GM10248 (cell line): ENCODE measurements at regions not wholly inside any gene's neighbourhood (a gene's known extent, or its start where the extent isn't known, plus 50 kb on each side); places are given as distances from the start of the nearest gene placed in this dataset.

Source experiments
- CTCF ChIA-PET: fragments of 300-600 bp; sonication (Branson Sonifier 250); formaldehyde crosslinking; extraction: SDS; loops from one replicate; lab custom pipeline; 2021; ENCODE audit warnings: antibody characterized with exemption; lab: Yijun Ruan, JAX
- POLR2A ChIA-PET: fragments of 350-650 bp; sonication (Branson Sonifier 250); formaldehyde crosslinking; extraction: SDS; loops from one replicate; lab custom pipeline; 2020; ENCODE audit warnings: antibody characterized with exemption; lab: Yijun Ruan, JAX
- DNase-seq: peaks from one replicate; pipeline ENCODE4 v3.0.0; 2012; ENCODE audit errors: extremely low spot score
- TF ChIP-seq, protein P1 (sequence below): IDR thresholded peaks from 2 replicates; pipeline ENCODE4 v1.5.1; 2012; ENCODE audit warnings: mild to moderate bottlenecking, low read depth; ENCODE audit errors: extremely low read depth, missing control alignments, control extremely low read depth

DNA sequence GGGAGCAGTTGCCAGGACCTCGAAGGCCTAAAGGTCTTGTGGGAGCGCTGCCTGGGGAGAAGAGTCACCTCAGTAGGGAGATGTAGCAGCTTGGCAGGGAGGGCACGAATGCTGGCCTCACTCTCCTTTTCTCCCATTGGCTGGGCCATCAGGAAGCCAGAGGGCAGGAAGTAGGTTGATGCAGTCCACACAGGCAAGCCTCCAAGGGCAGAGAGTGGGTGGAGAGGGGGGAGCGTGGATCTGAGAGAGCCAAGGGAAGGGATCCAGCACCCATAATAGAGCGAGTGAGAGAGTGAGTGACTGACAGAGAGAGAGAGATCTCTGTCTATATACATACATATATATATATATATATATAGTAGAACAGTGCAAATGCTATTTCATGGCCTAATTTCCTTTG, 215.3 kb upstream of the LRFN2 start:
- DNase-seq, result no peak
- POLR2A ChIA-PET, result no interaction called here
- CTCF ChIA-PET, result no interaction called here
- TF ChIP-seq, protein P1, sequence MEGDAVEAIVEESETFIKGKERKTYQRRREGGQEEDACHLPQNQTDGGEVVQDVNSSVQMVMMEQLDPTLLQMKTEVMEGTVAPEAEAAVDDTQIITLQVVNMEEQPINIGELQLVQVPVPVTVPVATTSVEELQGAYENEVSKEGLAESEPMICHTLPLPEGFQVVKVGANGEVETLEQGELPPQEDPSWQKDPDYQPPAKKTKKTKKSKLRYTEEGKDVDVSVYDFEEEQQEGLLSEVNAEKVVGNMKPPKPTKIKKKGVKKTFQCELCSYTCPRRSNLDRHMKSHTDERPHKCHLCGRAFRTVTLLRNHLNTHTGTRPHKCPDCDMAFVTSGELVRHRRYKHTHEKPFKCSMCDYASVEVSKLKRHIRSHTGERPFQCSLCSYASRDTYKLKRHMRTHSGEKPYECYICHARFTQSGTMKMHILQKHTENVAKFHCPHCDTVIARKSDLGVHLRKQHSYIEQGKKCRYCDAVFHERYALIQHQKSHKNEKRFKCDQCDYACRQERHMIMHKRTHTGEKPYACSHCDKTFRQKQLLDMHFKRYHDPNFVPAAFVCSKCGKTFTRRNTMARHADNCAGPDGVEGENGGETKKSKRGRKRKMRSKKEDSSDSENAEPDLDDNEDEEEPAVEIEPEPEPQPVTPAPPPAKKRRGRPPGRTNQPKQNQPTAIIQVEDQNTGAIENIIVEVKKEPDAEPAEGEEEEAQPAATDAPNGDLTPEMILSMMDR, result no peak

DNA sequence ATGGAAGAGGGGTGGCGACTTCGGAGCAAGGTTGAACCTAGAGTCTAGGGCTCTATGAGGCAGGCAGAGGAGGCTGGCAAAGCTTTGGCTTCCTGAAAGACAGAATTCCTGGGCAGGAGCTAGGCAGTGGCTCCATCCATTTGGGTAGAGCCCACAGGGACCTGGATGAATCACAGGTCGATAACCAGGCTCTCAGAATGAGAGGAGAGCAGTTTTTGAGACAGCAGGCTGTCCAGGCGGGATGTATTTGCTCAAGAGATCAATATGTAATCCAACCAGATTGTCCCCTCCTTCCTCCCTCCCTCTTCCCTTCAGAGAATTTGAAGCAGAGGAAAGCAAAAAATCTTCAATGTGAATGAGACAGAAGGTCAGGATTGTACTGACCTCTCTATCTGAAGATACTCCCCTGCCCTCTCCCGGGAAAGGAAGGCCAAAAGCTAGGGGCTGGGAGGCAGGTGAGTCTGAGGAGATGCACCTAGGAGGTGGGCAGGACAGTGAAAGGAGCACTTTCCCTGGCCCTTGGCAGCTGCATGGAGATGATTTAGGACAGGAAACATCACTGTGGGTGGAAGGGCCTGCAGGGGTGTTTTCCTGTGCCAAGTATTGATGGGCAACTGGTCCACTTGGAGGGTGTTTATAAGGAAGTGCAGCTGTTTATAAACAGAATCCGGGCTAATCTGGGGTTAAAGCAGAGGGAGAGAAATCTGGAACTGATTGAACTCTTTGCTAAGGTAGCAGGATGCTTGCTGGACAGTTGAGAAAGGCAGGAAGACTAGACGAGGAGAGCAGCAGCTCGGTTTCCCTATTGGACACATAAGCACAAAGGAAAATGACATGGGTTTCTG, 212.4 kb upstream of the LRFN2 start:
- POLR2A ChIA-PET, result no interaction called here
- DNase-seq, result no peak
- TF ChIP-seq, protein P1, result no peak
- CTCF ChIA-PET, result no interaction called here

DNA sequence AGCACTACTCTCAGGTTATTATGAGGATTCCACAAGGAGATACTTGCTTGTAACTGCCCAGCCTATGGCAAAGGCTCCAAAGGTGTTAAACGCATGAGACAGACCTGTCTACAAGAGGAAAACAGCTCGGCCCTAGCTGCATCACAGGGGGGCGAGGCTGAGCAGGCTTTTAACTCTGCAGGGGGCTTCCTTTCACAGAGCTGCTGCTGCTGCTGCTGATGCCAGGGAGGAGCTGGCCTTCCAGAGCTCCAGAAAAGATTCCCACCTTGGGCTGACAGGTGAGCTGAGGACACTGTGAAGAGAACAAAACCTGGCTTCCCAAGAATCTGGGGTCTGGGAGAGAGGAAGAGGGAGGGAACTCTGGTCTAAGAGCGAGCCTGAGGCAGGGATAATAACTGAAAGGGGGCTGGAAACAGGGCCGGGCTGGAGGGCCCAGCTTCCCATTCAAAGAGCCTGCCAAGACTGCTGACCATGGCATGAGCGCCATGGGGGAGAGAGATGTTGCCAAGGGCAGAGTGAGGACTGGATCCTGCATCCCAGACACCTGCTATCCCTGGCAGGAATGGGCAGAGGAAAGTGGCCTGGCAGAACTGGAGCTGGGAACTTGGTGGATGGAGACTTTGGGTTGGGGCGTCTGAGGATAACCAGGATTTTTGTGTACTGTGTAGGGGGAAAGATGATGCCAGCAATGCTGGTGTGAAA, 211.1 kb upstream of the LRFN2 start:
- TF ChIP-seq, protein P1, result no peak
- POLR2A ChIA-PET, result no interaction called here
- CTCF ChIA-PET, result interaction anchor here (1.2 to 1.7 kb wide), 2 partner anchors 12 to 21 kb away, joined by 3 to 4 read pairs; no protein-coding TSS in a partner anchor
- no peak for DNase-seq

DNA sequence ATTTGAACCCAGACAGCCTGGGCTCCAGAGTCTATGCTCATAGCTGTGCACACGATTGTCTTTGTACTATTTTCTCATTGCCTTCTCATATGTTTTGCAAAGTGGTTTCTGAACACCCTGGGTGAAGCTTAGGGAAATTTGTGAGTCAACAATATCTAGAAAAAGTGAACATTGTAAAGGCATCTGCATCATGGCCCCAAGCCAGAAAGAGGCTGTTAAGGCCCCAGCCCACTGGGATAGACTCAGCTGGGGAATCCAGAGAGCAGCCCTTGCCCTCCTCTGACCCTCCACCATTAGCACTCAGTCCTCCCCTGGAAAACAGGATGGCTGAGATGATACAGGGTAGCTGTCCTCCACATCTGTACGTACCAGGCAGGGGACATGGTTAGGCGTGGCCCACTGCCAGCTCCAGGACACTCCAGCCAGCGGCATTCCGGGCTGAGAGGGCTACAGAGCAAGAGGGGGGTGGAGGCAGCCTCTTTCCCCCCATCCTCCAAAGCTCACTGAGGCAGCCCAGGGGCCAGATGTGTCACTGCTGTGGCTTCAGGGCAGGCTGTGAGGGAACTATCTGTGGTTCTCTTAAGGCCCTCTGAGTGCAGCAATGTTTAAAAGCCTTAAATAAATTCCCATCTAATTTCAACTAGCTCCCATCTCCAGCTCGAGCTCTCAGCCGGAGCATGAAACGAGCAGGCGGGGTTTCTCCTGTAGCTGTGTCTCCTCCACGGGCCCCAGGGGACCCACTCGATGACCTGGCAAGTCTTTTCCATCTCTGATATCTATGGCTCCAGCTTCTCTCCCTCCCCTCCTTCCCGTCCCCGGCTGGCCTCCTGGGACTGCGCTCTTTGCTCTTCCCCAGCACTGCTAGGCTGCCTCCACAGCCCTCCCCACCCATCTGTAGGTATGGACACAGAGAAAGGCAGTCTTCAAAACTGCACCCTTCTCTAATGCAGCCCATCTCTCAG, 209.4 kb upstream of the LRFN2 start:
- ChIA-PET POLR2A (interaction anchor here (0.5 kb wide), 1 partner anchor 1578 kb away, joined by 7 read pairs; no protein-coding TSS in a partner anchor), CTCF (interaction anchor here (1.2 to 1.7 kb wide), 3 partner anchors 13 to 47 kb away, joined by 3 to 4 read pairs (median 3); no protein-coding TSS in a partner anchor)
- no peak for DNase-seq
- TF ChIP-seq, protein P1, result no peak

DNA sequence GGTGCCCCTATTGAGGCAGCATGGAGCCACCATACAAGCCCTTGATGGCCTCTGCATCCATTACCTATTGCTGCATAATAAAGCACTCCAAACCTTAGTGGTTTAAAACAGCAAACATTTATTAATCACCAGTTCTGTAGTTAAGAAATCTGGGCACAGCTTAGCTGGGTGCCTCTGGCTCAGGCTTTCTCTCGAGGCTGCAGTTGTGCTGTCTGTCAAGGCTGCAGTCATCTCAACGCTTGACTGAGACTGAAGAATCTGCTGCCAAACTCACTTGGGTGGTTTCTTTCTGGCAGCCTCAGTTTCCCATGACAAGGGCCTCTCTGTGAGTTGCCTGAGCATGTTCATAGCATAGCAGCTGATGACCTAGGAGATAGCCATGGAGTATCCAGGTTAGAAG, 207.4 kb upstream of the LRFN2 start:
- CTCF ChIA-PET, result interaction anchor here (1.7 kb wide), 1 partner anchor 9 kb away, joined by 3 read pairs; no protein-coding TSS in a partner anchor
- no peak for DNase-seq
- TF ChIP-seq, protein P1, result no peak
- POLR2A ChIA-PET, result no interaction called here
